ENCODE measurements at regions not wholly inside any gene's neighbourhood (a gene's known extent, or its start where the extent isn't known, plus 50 kb on each side); places are given as distances from the start of the nearest gene placed in this dataset.

DNA sequence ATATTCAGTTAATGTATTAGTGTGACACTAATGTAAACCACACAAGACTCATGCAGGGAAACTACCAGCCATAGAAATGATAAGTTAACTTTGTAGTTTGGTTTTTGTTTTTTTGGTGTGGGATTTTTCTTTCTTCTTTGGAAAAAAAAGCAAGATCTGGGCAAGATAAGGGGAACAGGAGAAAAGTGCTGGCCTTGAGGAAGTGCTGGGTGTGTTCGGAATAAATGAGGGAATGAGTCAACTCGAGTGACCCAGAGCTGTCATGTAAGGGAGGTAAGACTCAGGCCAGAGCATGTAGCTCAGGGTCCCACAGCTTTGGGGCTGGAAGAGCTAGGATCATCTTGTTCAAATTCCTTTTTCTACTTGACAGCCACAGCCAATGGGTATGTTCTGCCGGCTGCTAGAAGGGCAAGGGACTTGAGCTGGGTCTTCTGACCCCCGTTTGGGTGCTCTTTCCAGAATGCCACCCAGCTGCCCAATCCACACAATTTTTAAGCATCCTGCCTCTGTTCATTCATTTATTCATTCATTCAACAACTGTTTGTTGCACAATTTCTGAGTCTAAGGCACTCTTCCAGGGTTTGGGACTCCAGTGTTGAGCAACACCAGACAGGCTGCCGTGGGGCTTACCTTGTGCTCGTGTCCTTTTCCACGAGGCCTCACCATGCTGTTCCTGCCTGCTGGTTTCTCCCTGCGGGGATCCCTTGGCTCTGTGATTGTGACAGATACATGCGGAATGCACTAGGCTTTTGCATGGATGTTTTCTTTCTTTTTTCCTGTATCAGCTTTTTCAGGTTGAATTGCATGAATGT, 54.5 kb downstream of the CLDN34 start:
- Histone ChIP-seq H3K4me3 (ENCODE audit: low read length in 2 of 2) (no peak overlapping the region), H3K4me1 (ENCODE audit: control insufficient read depth in 1 of 2, insufficient read depth in 2 of 2, low read length in 2 of 2) (no peaks in the 10 kb centered on the region), H3K9me3 (ENCODE audit: control insufficient read depth, low read length) (no peaks in the 10 kb centered on the region), H3K27ac (ENCODE audit: low read depth in 1 of 2, low read length in 2 of 2) (no peak overlapping the region), H3K27me3 (ENCODE audit: control insufficient read depth in 1 of 2, insufficient read depth in 2 of 2, low read length in 1 of 2) (no peaks in the 10 kb centered on the region), H3K36me3 (ENCODE audit: control insufficient read depth in 1 of 2, insufficient read depth in 2 of 2, low read length in 1 of 2) (no peaks in the 10 kb centered on the region)
- intact Hi-C loops (cut with DNase I), result no loop called here
- 68 to 78% methylated on average over 9 of the region's 9 CpGs for WGBS, 2 donors
- no peak for DNase-seq
- no peak for ATAC-seq (ENCODE audit: low FRiP score)

DNA sequence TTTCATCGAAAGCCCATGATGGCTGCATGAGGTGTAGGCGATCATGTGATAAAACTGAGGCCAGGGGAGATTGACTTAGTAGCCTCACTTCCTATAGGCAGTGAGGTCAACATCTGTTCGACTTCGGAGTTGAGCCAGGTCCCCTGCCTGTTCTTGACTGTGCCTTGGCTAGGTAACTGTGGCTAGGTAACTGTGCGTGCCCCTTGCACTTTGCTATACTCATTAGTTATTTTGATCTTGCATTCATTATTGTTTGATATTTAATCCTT, 55.0 kb downstream of the CLDN34 start:
- Histone ChIP-seq H3K36me3 (ENCODE audit: control insufficient read depth in 1 of 2, insufficient read depth in 2 of 2, low read length in 1 of 2) (no peaks in the 10 kb centered on the region), H3K27ac (ENCODE audit: low read depth in 1 of 2, low read length in 2 of 2) (no peak overlapping the region), H3K4me3 (ENCODE audit: low read length in 2 of 2) (no peak overlapping the region), H3K9me3 (ENCODE audit: control insufficient read depth, low read length) (no peaks in the 10 kb centered on the region), H3K27me3 (ENCODE audit: control insufficient read depth in 1 of 2, insufficient read depth in 2 of 2, low read length in 1 of 2) (no peaks in the 10 kb centered on the region), H3K4me1 (ENCODE audit: control insufficient read depth in 1 of 2, insufficient read depth in 2 of 2, low read length in 2 of 2) (no peaks in the 10 kb centered on the region)
- 90 to 96% methylated on average over 5 of the region's 5 CpGs for WGBS, 2 donors
- ATAC-seq (ENCODE audit: low FRiP score) (no peak), DNase-seq (no peak)
- intact Hi-C loops (cut with DNase I), result no loop called here

DNA sequence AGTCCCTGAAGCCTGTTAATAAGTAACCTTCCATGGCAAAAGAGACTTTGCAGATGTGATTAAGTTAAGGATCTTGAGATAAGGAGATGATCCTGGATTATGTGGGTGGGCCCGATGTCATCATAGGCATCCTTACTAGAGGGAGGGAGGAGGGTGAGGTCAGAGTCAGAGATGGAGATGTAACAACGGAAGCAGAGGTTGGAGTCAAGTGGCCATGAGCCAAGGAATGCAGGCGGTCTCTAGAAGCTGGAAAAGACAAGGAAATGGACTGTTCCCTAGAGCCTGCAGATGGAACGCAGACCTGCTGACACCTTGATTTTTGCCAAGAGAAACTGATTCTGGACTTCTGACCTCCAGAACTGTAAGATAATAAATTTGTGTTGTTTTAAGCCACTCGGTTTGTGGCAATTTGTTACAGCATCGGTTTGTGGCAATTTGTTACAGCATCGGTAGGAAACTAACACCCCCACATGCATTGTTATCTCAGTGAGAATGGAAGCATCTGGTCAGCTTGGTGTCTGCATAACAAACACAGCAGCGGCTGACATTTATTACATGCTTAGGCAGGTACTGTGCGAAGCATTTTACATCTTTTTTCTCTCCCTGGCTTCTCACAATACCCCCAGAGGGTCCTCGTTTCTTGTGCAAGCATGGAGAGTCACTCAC, 55.6 kb downstream of the CLDN34 start:
- no peak overlapping the region for H3K4me3 ChIP-seq (ENCODE audit: low read length in 2 of 2)
- no peaks in the 10 kb centered on the region for H3K36me3 ChIP-seq (ENCODE audit: control insufficient read depth in 1 of 2, insufficient read depth in 2 of 2, low read length in 1 of 2)
- H3K4me1 ChIP-seq (ENCODE audit: control insufficient read depth in 1 of 2, insufficient read depth in 2 of 2, low read length in 2 of 2), result no peaks in the 10 kb centered on the region
- no peaks in the 10 kb centered on the region for H3K9me3 ChIP-seq (ENCODE audit: control insufficient read depth, low read length)
- 46 to 56% methylated on average over 10 of the region's 10 CpGs for WGBS, 2 donors
- no peaks in the 10 kb centered on the region for H3K27me3 ChIP-seq (ENCODE audit: control insufficient read depth in 1 of 2, insufficient read depth in 2 of 2, low read length in 1 of 2)
- no peak for ATAC-seq (ENCODE audit: low FRiP score)
- intact Hi-C loops (cut with DNase I), result no loop called here
- H3K27ac ChIP-seq (ENCODE audit: low read depth in 1 of 2, low read length in 2 of 2), result no peak overlapping the region
- peak in 1 of 2 donors; percentile 63 for DNase-seq

DNA sequence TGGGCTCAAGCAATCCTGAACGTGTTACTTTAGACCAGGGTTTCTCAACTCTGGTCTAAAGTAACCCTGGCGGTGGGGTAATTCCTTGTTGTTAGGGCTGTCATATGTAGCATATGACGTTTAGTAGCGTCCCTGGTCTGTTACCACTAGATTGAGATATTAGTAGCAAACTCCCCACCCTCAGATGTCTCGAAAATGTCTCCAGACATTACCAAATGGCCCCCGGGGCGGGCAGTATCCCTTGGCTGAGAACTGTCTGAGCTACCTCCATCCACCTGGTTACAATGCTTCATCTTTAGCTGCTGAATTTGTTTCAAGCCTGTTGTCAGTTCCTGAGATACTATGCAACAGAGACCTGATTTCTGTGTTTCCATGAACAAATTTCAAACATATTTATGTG, 56.7 kb downstream of the CLDN34 start:
- no peaks in the 10 kb centered on the region for H3K36me3 ChIP-seq (ENCODE audit: control insufficient read depth in 1 of 2, insufficient read depth in 2 of 2, low read length in 1 of 2)
- H3K27ac ChIP-seq (ENCODE audit: low read depth in 1 of 2, low read length in 2 of 2), result no peak overlapping the region
- no peaks in the 10 kb centered on the region for H3K9me3 ChIP-seq (ENCODE audit: control insufficient read depth, low read length)
- H3K4me3 ChIP-seq (ENCODE audit: low read length in 2 of 2), result no peak overlapping the region
- H3K4me1 ChIP-seq (ENCODE audit: control insufficient read depth in 1 of 2, insufficient read depth in 2 of 2, low read length in 2 of 2), result no peaks in the 10 kb centered on the region
- DNase-seq (no peak), ATAC-seq (ENCODE audit: low FRiP score) (no peak)
- 79 to 95% methylated on average over 7 of the region's 7 CpGs for WGBS, 2 donors
- H3K27me3 ChIP-seq (ENCODE audit: control insufficient read depth in 1 of 2, insufficient read depth in 2 of 2, low read length in 1 of 2), result no peaks in the 10 kb centered on the region
- intact Hi-C loops (cut with DNase I), result no loop called here

DNA sequence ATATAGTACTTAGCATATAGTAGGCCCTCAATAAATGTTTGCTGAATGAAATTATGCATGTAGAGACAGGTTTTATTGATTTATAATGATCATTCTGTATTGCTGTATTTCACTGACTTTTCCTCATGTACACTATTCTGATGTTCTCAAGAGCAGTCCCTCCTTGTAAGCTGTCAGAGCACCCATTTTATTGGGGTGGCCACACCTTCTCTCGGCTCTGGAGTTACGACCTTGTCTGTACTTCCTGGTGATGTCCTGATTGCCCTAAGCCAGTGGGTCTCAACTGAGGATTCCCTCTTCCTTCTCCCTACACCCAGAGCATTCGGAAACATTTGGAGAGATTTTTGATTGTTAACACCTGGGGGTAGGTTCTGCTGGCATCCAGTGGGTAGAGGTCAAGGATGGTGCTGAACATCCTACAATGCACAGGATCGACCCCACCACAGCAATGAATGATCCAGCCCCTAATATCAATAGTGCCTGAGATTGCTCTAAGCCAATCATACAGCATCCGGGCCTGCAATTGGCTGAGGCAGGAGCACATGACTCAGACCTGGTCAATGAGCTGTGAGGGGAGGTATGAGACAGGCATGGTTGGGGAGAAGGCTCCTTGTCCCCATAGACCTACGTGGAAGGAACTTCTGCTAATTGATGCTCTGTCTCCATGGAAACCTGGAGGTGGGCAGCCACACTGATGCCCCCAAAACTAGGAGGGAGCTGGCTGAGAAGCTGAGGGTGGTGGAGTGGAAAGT, 58.8 kb downstream of the CLDN34 start:
- Histone ChIP-seq H3K4me1 (ENCODE audit: control insufficient read depth in 1 of 2, insufficient read depth in 2 of 2, low read length in 2 of 2) (no peaks in the 10 kb centered on the region), H3K36me3 (ENCODE audit: control insufficient read depth in 1 of 2, insufficient read depth in 2 of 2, low read length in 1 of 2) (no peaks in the 10 kb centered on the region), H3K4me3 (ENCODE audit: low read length in 2 of 2) (no peak overlapping the region), H3K27me3 (ENCODE audit: control insufficient read depth in 1 of 2, insufficient read depth in 2 of 2, low read length in 1 of 2) (no peaks in the 10 kb centered on the region), H3K9me3 (ENCODE audit: control insufficient read depth, low read length) (no peaks in the 10 kb centered on the region), H3K27ac (ENCODE audit: low read depth in 1 of 2, low read length in 2 of 2) (no peak overlapping the region)
- DNase-seq (peak in 1 of 2 donors; percentile 27), ATAC-seq (ENCODE audit: low FRiP score) (no peak)
- intact Hi-C loops (cut with DNase I), result no loop called here
- 80 to 95% methylated on average over 6 of the region's 6 CpGs for WGBS, 2 donors

DNA sequence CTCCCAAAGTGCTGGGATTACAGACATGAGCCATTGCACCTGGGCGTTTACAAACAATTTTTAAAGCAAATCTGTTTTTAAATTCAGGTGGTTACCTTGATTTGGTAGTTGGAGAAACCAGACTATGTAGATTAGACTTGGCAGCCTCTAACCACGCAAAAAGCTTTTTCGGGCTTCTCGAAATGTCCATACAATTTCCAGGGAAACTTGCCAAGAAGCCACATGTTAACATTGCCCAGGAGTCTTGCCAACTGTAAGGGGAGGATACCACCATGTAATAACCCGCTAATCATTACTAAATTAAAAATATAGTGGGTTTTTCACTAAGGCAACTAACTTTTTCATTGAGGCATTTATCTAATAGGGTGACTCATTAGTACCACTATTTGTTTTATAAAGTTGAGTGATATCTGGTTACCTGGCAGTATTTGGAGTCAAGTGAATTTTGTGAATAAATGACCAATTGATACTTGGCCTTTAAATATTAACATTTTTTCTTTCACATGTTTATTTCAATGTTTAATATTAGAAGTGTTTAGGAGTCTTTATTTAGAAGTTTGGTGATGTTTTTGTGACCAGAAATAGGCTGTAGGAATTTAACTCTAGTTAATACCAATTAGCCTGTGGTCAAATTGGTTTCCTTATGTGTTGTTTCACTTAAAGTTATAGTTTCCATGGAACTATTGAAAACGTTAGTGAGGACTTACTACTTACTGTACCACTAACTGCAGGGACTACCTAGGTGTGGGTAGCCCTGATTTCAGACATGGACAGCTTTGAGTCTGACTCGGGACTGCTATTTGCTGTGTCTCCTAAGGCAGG, 61.3 kb downstream of the CLDN34 start:
- H3K4me3 ChIP-seq (ENCODE audit: low read length in 2 of 2), result no peak overlapping the region
- H3K4me1 ChIP-seq (ENCODE audit: control insufficient read depth in 1 of 2, insufficient read depth in 2 of 2, low read length in 2 of 2), result no peaks in the 10 kb centered on the region
- H3K27ac ChIP-seq (ENCODE audit: low read depth in 1 of 2, low read length in 2 of 2), result no peak overlapping the region
- no peaks in the 10 kb centered on the region for H3K36me3 ChIP-seq (ENCODE audit: control insufficient read depth in 1 of 2, insufficient read depth in 2 of 2, low read length in 1 of 2)
- no peaks in the 10 kb centered on the region for H3K9me3 ChIP-seq (ENCODE audit: control insufficient read depth, low read length)
- ATAC-seq (ENCODE audit: low FRiP score), result no peak
- DNase-seq, result no peak
- 49 to 51% methylated on average over 7 of the region's 7 CpGs for WGBS, 2 donors
- intact Hi-C loops (cut with DNase I), result no loop called here
- H3K27me3 ChIP-seq (ENCODE audit: control insufficient read depth in 1 of 2, insufficient read depth in 2 of 2, low read length in 1 of 2), result no peaks in the 10 kb centered on the region

DNA sequence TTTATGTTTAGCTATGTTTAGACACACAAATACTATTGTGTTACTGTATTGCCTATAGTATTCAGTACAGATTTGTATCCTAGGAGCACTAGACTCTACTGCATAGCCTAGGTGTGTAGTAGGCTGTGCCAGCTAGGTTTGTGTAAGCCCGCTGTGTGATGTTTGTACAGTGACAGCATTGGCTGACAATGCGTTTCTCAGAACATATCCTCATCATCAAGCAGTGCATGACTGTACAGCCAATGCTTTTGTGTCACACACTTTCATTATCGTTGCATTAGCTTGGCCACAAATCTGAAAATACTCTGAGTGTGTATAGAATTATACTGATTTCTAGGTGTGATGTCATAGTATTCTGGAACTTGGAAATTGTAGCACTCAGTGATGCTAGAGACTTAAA, 63.4 kb downstream of the CLDN34 start:
- 57 to 67% methylated on average over 3 of the region's 3 CpGs for WGBS, 2 donors
- Histone ChIP-seq H3K27me3 (ENCODE audit: control insufficient read depth in 1 of 2, insufficient read depth in 2 of 2, low read length in 1 of 2) (no peaks in the 10 kb centered on the region), H3K4me1 (ENCODE audit: control insufficient read depth in 1 of 2, insufficient read depth in 2 of 2, low read length in 2 of 2) (no peaks in the 10 kb centered on the region), H3K4me3 (ENCODE audit: low read length in 2 of 2) (no peak overlapping the region), H3K9me3 (ENCODE audit: control insufficient read depth, low read length) (no peaks in the 10 kb centered on the region), H3K36me3 (ENCODE audit: control insufficient read depth in 1 of 2, insufficient read depth in 2 of 2, low read length in 1 of 2) (no peaks in the 10 kb centered on the region), H3K27ac (ENCODE audit: low read depth in 1 of 2, low read length in 2 of 2) (no peak overlapping the region)
- DNase-seq (no peak), ATAC-seq (ENCODE audit: low FRiP score) (no peak)
- intact Hi-C loops (cut with DNase I), result no loop called here

DNA sequence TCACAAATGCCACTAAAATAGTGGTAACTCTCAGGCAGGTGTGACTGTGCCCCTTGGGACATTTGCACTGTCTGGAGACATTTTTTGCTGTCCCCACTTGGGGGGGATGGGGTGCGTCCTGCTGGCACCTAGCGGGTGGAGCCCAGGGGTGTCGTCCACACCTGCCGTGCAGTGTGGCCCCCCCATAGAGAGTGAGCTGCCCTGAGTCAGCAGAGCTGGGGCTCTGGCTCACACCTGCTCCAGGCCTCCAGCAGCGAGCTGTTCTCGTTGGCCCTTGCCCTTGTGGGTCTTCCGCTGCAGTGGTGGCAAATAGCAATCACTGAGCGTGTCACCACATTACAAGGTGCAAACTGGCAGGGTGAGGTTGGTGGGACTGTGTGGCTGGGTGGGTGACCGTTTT, 64.6 kb downstream of the CLDN34 start:
- H3K27me3 ChIP-seq (ENCODE audit: control insufficient read depth in 1 of 2, insufficient read depth in 2 of 2, low read length in 1 of 2), result no peaks in the 10 kb centered on the region
- DNase-seq, result peak in 1 of 2 donors; percentile 51
- no peaks in the 10 kb centered on the region for H3K36me3 ChIP-seq (ENCODE audit: control insufficient read depth in 1 of 2, insufficient read depth in 2 of 2, low read length in 1 of 2)
- no peaks in the 10 kb centered on the region for H3K4me1 ChIP-seq (ENCODE audit: control insufficient read depth in 1 of 2, insufficient read depth in 2 of 2, low read length in 2 of 2)
- no peak overlapping the region for H3K4me3 ChIP-seq (ENCODE audit: low read length in 2 of 2)
- H3K9me3 ChIP-seq (ENCODE audit: control insufficient read depth, low read length), result no peaks in the 10 kb centered on the region
- H3K27ac ChIP-seq (ENCODE audit: low read depth in 1 of 2, low read length in 2 of 2), result no peak overlapping the region
- intact Hi-C loops (cut with DNase I), result no loop called here
- 89 to 94% methylated on average over 9 of the region's 9 CpGs for WGBS, 2 donors
- no peak for ATAC-seq (ENCODE audit: low FRiP score)
